Astrocyte (in vitro differentiated cells and primary cell): ENCODE measurements at regions not wholly inside any gene's neighbourhood (a gene's known extent, or its start where the extent isn't known, plus 50 kb on each side); places are given as distances from the start of the nearest gene placed in this dataset.

Experiments
- EZH2 ChIP-seq: IDR thresholded peaks from 2 replicates; pipeline ENCODE4 v1.6.1; 2012; ENCODE audit warnings: mild to moderate bottlenecking, low read length, inconsistent platforms; ENCODE audit not compliant: insufficient read depth
- TF ChIP-seq, protein P1 (sequence below): IDR thresholded peaks from 2 replicates; pipeline ENCODE4 v1.5.1; 2011; ENCODE audit warnings: low read depth, mild to moderate bottlenecking, inconsistent platforms, low read length, moderate library complexity; ENCODE audit not compliant: insufficient read depth

- TF ChIP-seq, protein P1, sequence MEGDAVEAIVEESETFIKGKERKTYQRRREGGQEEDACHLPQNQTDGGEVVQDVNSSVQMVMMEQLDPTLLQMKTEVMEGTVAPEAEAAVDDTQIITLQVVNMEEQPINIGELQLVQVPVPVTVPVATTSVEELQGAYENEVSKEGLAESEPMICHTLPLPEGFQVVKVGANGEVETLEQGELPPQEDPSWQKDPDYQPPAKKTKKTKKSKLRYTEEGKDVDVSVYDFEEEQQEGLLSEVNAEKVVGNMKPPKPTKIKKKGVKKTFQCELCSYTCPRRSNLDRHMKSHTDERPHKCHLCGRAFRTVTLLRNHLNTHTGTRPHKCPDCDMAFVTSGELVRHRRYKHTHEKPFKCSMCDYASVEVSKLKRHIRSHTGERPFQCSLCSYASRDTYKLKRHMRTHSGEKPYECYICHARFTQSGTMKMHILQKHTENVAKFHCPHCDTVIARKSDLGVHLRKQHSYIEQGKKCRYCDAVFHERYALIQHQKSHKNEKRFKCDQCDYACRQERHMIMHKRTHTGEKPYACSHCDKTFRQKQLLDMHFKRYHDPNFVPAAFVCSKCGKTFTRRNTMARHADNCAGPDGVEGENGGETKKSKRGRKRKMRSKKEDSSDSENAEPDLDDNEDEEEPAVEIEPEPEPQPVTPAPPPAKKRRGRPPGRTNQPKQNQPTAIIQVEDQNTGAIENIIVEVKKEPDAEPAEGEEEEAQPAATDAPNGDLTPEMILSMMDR = no peak
- no peak for TF ChIP-seq EZH2
Observed at GRCh38 chr12:45670346-45671065, 59.0 kb upstream of the ARID2 start.
